Esophagus squamous epithelium (tissue), 4 donors: ENCODE measurements at regions not wholly inside any gene's neighbourhood (a gene's known extent, or its start where the extent isn't known, plus 50 kb on each side); places are given as distances from the start of the nearest gene placed in this dataset.

Experiments
- CTCF ChIP-seq, 6 experiments: fragments of 450-650 bp in 4 of 6; fragments of 200-600 bp in 2 of 6; sonication (generic) in 2 of 6; IDR thresholded peaks; one replicate each; pipeline ENCODE4 v1.5.1; 2016 to 2019; ENCODE audit warnings: antibody characterized with exemption in 6 of 6, mild to moderate bottlenecking in 4 of 6, moderate library complexity in 4 of 6
- POLR2A ChIP-seq, 4 donors: fragments of 450-650 bp; IDR thresholded peaks; one replicate each; pipeline ENCODE4 v1.6.1; 2017; ENCODE audit warnings: antibody characterized with exemption in 4 of 4, mild to moderate bottlenecking in 4 of 4, moderate library complexity in 3 of 4

- TF ChIP-seq POLR2A (IDR thresholded peaks at IDR 0.05) (no peak), CTCF (IDR thresholded peaks at IDR 0.05) (no peak)
Measured at GRCh38 chr12:105774037-105774436, 364.7 kb downstream of the NUAK1 start.
